PC-9 (cell line): ENCODE measurements at regions not wholly inside any gene's neighbourhood (a gene's known extent, or its start where the extent isn't known, plus 50 kb on each side); places are given as distances from the start of the nearest gene placed in this dataset.

Experiments
- EZH2 ChIP-seq: fragments of 200-600 bp; sonication (generic); IDR thresholded peaks from 2 replicates; pipeline ENCODE4 v1.8.0; 2017; ENCODE audit warnings: antibody characterized with exemption, low read depth
- TF ChIP-seq, protein P1 (sequence below): fragments of 200-600 bp; sonication (generic); conservative IDR thresholded peaks from 2 replicates; pipeline ENCODE4 v1.6.1; 2017; ENCODE audit warnings: mixed run types, antibody characterized with exemption, mild to moderate bottlenecking, moderate library complexity

DNA sequence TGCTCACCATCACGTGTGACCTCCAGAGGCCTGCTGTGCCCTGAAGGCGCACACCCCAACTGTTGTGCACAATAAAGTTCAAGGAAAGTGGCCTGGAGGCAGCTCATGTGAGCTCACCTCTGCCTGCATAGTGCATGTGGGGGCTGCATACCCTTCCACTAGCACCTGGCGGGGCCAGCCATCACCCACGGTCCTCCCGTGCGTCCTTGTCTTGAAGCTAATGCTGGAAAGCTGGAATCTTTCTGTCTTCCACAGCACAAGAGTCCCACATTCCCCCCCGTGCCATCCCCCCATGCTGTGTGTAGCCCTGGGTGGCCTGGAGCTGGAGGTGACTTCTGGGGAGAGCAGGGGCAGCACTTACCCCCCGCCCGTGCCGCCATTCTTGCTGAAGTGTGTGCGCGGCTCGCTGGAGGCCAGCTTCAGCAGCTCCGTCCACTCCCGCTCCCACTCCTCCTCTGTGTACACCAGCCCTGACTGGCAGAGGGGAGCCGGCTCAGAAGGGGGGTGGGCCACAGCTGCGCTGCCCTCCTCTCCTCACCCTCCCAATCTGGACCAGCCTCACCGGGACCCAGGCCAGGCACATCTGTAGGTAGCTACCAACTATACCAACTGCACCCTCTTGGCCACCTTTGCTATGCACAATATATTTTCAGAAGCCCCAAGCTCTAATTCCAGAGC is 199.5 kb downstream of the KLF13 start:
- TF ChIP-seq, protein P1, sequence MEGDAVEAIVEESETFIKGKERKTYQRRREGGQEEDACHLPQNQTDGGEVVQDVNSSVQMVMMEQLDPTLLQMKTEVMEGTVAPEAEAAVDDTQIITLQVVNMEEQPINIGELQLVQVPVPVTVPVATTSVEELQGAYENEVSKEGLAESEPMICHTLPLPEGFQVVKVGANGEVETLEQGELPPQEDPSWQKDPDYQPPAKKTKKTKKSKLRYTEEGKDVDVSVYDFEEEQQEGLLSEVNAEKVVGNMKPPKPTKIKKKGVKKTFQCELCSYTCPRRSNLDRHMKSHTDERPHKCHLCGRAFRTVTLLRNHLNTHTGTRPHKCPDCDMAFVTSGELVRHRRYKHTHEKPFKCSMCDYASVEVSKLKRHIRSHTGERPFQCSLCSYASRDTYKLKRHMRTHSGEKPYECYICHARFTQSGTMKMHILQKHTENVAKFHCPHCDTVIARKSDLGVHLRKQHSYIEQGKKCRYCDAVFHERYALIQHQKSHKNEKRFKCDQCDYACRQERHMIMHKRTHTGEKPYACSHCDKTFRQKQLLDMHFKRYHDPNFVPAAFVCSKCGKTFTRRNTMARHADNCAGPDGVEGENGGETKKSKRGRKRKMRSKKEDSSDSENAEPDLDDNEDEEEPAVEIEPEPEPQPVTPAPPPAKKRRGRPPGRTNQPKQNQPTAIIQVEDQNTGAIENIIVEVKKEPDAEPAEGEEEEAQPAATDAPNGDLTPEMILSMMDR: no peak
- no peak for TF ChIP-seq EZH2
